WTC11 (cell line): ENCODE measurements at regions not wholly inside any gene's neighbourhood (a gene's known extent, or its start where the extent isn't known, plus 50 kb on each side); places are given as distances from the start of the nearest gene placed in this dataset.

ENCODE experiments used
- CBFB ChIP-seq: sonication (generic); formaldehyde crosslinking; IDR thresholded peaks from 2 replicates; pipeline ENCODE4 v1.8.1; 2022; ENCODE audit warnings: mild to moderate bottlenecking, low read depth, missing genetic modification reagents
- CREB1 ChIP-seq: sonication (generic); formaldehyde crosslinking; IDR thresholded peaks from 2 replicates; pipeline ENCODE4 v1.8.0; 2023; ENCODE audit warnings: mild to moderate bottlenecking, missing genetic modification reagents
- TF ChIP-seq, protein P1 (sequence below): fragments of 200-600 bp; IDR thresholded peaks from 2 replicates; pipeline ENCODE4 v1.8.0; 2022; ENCODE audit warnings: antibody characterized with exemption

DNA sequence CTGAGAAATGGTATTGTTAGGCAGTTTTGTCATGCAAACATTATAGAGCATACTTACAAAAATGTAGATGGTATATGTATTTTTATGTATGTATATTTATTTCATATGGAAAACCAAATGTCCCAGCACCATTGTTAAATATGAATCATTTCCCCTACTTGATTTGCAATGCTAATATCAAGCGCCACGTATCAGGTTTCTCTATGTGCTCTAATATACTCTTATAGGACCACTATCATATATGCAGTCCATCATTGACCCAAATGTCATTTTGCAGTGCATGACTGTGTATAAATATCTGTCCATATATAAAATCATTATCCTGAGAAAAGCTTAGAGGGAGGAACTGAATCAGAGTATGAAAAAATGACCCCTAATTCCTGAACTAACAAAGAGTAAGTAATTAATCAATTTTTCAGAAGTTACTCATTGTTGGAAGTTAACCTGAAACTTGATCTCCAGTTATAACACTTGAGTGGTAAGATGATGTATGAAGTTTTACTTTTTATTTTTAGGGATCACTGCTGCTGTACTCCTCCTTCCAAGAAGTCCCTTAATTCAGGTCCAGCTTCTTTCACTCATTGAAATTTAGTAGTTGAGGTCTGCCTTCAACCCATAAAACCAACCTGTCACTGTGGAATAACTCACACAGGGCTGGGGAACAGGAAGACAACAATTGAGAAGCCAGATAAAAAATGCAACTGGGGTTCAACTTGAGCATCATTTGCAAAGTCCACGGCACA, 134.8 kb upstream of the LDB2 start:
- TF ChIP-seq, protein P1, sequence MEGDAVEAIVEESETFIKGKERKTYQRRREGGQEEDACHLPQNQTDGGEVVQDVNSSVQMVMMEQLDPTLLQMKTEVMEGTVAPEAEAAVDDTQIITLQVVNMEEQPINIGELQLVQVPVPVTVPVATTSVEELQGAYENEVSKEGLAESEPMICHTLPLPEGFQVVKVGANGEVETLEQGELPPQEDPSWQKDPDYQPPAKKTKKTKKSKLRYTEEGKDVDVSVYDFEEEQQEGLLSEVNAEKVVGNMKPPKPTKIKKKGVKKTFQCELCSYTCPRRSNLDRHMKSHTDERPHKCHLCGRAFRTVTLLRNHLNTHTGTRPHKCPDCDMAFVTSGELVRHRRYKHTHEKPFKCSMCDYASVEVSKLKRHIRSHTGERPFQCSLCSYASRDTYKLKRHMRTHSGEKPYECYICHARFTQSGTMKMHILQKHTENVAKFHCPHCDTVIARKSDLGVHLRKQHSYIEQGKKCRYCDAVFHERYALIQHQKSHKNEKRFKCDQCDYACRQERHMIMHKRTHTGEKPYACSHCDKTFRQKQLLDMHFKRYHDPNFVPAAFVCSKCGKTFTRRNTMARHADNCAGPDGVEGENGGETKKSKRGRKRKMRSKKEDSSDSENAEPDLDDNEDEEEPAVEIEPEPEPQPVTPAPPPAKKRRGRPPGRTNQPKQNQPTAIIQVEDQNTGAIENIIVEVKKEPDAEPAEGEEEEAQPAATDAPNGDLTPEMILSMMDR = no peak
- TF ChIP-seq CBFB (CRISPR knock-in tag) (no peak), CREB1 (CRISPR knock-in tag) (no peak)
